Activated CD4-positive, alpha-beta T cell treated with anti-CD3 and anti-CD28 coated beads, Interleukin-2, amount 10 ng/mL, durations not matched to agents 24 days and 14 days (primary cell): ENCODE measurements at regions not wholly inside any gene's neighbourhood (a gene's known extent, or its start where the extent isn't known, plus 50 kb on each side); places are given as distances from the start of the nearest gene placed in this dataset.

Experiments used
- DNase-seq: peaks from one replicate; pipeline ENCODE4 v3.0.0; 2022
- H3K27ac Mint-ChIP-seq: one replicate; pipeline ENCODE4 v1.8.0; 2022; ENCODE audit warnings: mild to moderate bottlenecking, mixed read lengths
- H3K27me3 Mint-ChIP-seq: one replicate; pipeline ENCODE4 v1.8.0; 2022; ENCODE audit warnings: mixed read lengths
- H3K36me3 Mint-ChIP-seq: one replicate; pipeline ENCODE4 v1.8.0; 2022; ENCODE audit warnings: low read depth, mild to moderate bottlenecking, mixed read lengths
- H3K4me1 Mint-ChIP-seq: one replicate; pipeline ENCODE4 v1.8.0; 2021; ENCODE audit warnings: mixed read lengths
- H3K4me3 Mint-ChIP-seq: one replicate; pipeline ENCODE4 v1.8.0; 2022; ENCODE audit warnings: mild to moderate bottlenecking, moderate library complexity, mixed read lengths
- H3K9me3 Mint-ChIP-seq: one replicate; pipeline ENCODE4 v1.8.0; 2021; ENCODE audit warnings: mixed read lengths
- intact Hi-C: fragments of 100-400 bp; cut with micrococcal nuclease; formaldehyde crosslinking; loops from one replicate; pipeline ENCODE4 v1.15.1; 2023

DNA sequence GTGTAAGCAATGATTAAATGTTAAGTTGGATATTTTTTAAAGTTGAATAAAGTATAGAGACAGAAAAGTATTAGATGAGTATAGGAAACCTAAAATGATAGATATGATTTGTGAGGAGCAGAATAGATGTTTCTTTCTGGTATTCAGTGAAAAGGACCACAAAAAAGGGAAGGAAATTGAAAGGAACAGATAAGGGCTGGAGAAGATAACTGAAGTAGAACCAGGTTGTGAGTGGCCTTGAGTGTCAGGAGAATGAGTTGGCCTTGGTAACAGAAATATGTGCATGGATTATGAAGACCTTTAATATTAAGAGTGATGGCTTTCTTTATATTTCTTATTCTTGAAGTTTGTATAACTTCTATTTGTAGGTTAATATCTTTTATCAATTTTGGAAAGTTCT, 543.5 kb downstream of the METTL4 start:
- DNase-seq = no peak
- no peak overlapping the region for H3K4me3 Mint-ChIP-seq
- no peaks in the 10 kb centered on the region for H3K36me3 Mint-ChIP-seq
- no peaks in the 10 kb centered on the region for H3K9me3 Mint-ChIP-seq
- H3K27ac Mint-ChIP-seq = no peak overlapping the region
- no peaks in the 10 kb centered on the region for H3K4me1 Mint-ChIP-seq
- no peaks in the 10 kb centered on the region for H3K27me3 Mint-ChIP-seq
- intact Hi-C loops = no loop called here

DNA sequence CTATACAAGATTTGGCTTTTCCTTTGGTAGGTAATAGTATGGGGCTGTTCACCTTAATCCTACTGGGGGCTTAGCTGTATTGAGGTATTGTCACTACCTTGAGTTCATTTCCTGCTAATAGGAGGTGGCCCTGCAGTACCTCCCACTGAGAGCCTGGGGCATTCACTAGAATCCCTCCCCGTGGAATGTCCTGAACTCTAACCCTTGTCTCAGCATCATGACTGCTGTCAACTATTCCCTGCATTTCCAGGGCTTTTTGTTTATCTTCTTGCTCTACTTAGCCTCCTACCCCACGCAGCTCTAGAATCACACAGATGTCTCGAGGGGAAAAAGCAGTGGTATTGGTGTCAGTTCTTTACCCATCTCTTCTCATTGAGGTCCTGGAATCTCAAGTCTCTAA, 542.3 kb downstream of the METTL4 start:
- Mint-ChIP-seq H3K9me3 (no peaks in the 10 kb centered on the region), H3K36me3 (no peaks in the 10 kb centered on the region), H3K4me1 (no peaks in the 10 kb centered on the region), H3K27ac (no peak overlapping the region), H3K27me3 (no peaks in the 10 kb centered on the region), H3K4me3 (no peak overlapping the region)
- DNase-seq = no peak
- intact Hi-C loops = no loop called here

DNA sequence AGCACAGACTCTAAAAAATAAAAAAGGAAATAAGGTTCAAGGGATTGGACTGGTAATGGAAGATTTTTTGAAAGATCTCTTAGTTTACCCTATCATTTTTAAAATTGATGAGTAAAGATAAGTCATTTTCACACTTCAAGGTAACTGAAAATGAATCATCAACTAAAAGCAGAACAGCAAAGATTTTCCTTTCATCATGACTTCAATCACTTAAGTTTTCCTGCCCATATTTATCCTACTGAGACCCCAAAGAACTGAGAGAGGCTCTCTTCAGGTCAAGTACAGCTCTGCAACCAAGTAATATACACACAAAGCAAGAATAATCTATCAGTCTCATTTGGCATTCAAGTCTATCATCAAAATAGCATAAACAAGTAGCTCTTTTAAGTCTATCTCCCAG, 540.7 kb downstream of the METTL4 start:
- H3K27me3 Mint-ChIP-seq = no peaks in the 10 kb centered on the region
- H3K4me3 Mint-ChIP-seq = no peak overlapping the region
- H3K36me3 Mint-ChIP-seq = no peaks in the 10 kb centered on the region
- no peaks in the 10 kb centered on the region for H3K4me1 Mint-ChIP-seq
- H3K27ac Mint-ChIP-seq = no peak overlapping the region
- intact Hi-C loops = no loop called here
- no peak for DNase-seq
- no peaks in the 10 kb centered on the region for H3K9me3 Mint-ChIP-seq

DNA sequence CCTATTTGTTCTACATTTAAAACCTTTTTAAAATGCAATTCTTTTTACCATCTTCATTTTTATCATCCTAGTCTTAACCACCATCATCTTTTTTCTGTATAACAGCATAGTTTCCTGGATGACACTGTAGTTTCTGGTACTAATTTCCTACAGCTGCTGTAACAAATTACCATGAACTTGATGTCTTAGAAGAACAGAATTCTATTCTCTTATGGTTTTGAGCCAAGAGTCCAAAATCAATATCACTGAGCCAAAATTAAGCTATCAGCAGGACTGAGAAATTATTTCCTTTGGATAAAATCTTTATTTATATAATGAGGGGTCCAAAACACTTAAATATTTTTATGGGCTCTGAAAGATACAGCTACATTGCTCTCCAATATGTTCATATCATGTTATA, 539.3 kb downstream of the METTL4 start:
- H3K36me3 Mint-ChIP-seq = no peaks in the 10 kb centered on the region
- no peak overlapping the region for H3K4me3 Mint-ChIP-seq
- no peaks in the 10 kb centered on the region for H3K27me3 Mint-ChIP-seq
- H3K4me1 Mint-ChIP-seq = no peaks in the 10 kb centered on the region
- intact Hi-C loops = no loop called here
- DNase-seq = no peak
- H3K27ac Mint-ChIP-seq = no peak overlapping the region
- H3K9me3 Mint-ChIP-seq = no peaks in the 10 kb centered on the region

DNA sequence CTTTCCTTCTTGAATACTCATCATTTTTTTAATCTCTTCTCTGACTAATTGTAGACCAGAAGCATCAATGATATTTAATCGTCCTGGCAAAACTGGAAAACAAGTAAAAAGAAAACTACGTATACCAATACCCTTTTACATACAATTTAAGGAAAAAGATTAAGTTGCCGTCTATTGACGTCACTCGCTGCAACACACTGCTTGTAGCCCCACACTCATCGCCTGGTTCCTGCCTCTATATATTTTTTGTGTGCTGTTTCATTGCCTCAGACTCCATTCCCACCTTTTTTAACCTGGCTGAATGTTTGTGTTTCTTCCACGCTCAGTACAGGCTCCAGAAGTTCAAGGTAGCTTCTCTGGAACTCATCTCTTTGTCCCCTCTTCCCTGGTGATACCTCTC, 536.2 kb downstream of the METTL4 start:
- no peak overlapping the region for H3K27ac Mint-ChIP-seq
- intact Hi-C loops = no loop called here
- no peak for DNase-seq
- H3K4me3 Mint-ChIP-seq = no peak overlapping the region
- no peaks in the 10 kb centered on the region for H3K9me3 Mint-ChIP-seq
- no peaks in the 10 kb centered on the region for H3K4me1 Mint-ChIP-seq
- no peaks in the 10 kb centered on the region for H3K36me3 Mint-ChIP-seq
- no peaks in the 10 kb centered on the region for H3K27me3 Mint-ChIP-seq

DNA sequence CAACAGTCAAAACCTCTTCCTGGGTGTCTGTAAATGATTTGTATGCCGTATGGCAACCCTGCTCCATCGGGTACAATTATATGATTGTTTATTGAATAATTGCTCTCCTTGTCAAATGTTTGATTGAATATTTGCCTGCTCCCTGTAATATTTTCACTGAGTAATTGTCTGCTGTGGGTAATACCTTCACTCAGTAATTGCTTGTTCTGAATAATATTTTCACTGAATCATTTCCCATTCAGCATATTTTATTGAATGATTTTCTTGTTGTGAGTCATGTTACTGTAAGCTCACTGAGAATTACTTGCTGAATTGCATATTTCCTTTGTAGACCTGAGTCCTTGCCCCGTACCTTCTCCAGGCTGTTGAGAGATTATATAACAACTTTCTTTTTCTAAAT, 535.2 kb downstream of the METTL4 start:
- DNase-seq = no peak
- intact Hi-C loops = no loop called here
- no peak overlapping the region for H3K4me3 Mint-ChIP-seq
- no peaks in the 10 kb centered on the region for H3K27me3 Mint-ChIP-seq
- no peaks in the 10 kb centered on the region for H3K4me1 Mint-ChIP-seq
- H3K27ac Mint-ChIP-seq = no peak overlapping the region
- no peaks in the 10 kb centered on the region for H3K36me3 Mint-ChIP-seq
- H3K9me3 Mint-ChIP-seq = no peaks in the 10 kb centered on the region

DNA sequence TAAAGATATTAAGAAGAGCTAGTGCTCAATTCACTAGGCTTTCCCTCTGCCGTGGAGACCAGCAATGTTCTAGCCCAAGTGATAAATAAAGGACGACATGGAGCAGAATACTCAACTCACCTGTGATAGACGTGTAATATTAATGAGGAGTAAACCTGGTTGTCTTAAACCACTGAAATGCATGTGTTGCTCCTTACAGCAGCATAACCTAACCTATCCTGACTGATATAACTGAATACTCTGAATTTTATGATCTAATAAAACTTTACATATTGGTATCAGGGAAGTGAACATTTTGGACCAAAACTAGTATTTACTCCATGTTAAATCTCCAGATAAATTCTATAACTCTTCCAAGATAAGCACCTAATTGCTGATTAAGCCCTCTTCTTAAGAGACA, 531.0 kb downstream of the METTL4 start:
- no peaks in the 10 kb centered on the region for H3K4me1 Mint-ChIP-seq
- no peaks in the 10 kb centered on the region for H3K9me3 Mint-ChIP-seq
- no peaks in the 10 kb centered on the region for H3K36me3 Mint-ChIP-seq
- H3K27me3 Mint-ChIP-seq = no peaks in the 10 kb centered on the region
- H3K27ac Mint-ChIP-seq = no peak overlapping the region
- intact Hi-C loops = no loop called here
- H3K4me3 Mint-ChIP-seq = no peak overlapping the region
- no peak for DNase-seq

DNA sequence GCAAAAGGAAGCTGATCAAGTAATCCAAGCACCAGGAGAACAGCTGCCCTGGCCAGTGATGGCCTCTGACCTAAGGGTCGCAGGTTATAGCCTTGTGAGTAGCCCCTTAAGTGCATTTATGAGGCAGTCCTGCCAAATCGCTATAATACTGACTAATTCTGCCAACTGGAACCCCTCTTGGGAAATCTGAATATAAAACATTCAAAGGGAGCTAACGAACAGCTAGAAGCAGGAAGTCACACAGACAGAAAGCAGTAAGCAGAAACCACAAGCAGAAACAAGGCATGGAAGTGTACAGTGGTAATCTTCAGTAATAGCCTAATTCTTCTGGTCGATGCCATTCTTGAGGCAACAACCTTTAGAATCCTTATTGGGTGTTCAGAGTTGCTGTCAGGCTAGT, 521.3 kb downstream of the METTL4 start:
- Mint-ChIP-seq H3K36me3 (no peaks in the 10 kb centered on the region), H3K4me3 (no peak overlapping the region), H3K4me1 (peaks cover 7% of the 10 kb centered on the region), H3K27ac (no peak overlapping the region), H3K27me3 (no peaks in the 10 kb centered on the region), H3K9me3 (no peaks in the 10 kb centered on the region)
- intact Hi-C loops = no loop called here
- no peak for DNase-seq

DNA sequence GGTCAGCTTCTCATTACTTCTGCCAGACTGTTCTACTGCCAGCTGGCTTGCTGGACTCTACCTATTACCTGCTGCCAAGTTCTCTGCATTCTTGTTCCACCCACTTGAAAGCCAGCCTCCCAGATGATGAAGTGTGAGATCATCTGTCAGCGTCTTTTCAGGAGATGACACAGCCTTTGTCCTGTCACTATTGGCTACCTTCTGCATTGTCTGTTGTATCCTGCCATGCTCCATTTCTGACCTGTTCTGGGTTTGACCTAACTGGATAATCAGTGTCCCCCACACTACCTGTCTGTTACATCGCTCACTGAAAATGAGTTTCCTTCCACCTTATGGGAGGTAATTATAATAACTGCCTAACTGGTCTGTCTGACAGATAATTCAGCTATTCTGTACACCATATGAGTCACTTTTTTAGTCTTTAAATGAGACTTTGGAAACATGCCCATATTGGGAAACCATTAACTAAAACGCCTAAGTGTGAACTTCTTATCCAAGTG, 520.6 kb downstream of the METTL4 start:
- Mint-ChIP-seq H3K27me3 (no peaks in the 10 kb centered on the region), H3K4me1 (peaks cover 7% of the 10 kb centered on the region), H3K9me3 (no peaks in the 10 kb centered on the region), H3K4me3 (no peak overlapping the region), H3K27ac (no peak overlapping the region), H3K36me3 (no peaks in the 10 kb centered on the region)
- intact Hi-C loops = no loop called here
- DNase-seq = no peak

DNA sequence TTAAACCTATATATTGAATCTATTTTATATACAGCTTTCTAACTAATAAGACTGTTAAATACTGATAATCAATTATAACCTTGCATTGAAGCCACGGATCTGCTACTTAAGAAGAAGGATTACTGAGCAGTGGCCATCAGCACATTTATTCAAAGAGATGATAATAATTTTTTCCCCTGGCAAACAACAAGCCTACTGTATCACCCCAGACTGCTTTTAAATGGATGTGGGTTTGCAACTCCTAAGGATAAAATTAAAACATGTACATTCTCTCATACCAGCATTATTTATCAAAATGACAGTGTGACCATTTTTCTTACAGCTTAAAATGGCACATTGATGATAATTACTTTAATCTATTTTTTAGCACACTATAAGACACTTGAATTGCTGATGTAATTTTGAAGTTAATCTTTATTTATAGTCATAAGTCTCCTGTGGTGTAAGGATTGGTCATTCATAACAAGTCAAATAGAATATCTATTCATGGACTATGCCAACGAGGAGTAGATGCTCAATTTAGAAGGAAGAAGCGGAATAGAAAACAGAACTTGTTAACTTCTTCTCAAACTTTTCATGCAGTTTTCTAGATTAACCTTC, 517.7 kb downstream of the METTL4 start:
- Mint-ChIP-seq H3K4me1 (peaks cover 7% of the 10 kb centered on the region), H3K4me3 (no peak overlapping the region), H3K9me3 (no peaks in the 10 kb centered on the region), H3K36me3 (no peaks in the 10 kb centered on the region), H3K27ac (no peak overlapping the region), H3K27me3 (no peaks in the 10 kb centered on the region)
- intact Hi-C loops = no loop called here
- DNase-seq = no peak

DNA sequence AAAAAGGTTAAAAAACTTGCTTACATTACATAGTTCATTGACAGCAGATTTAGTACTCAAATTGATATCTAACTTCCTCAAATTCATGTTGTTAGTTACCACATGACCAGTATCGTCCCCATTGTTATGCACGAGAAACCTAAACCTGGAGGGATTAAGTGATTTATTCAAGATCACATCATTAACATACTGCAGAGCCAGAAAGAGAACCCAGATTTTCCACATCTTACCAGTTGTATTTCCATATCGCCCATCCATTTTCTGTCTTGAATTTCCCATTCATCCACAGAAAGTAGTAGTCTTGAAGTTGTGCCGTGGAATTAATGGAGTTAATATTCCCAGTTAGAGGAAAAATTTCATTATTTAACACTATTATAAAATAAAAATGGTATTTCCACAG, 512.0 kb downstream of the METTL4 start:
- Mint-ChIP-seq H3K4me3 (no peak overlapping the region), H3K36me3 (no peaks in the 10 kb centered on the region), H3K27me3 (no peaks in the 10 kb centered on the region), H3K9me3 (no peaks in the 10 kb centered on the region), H3K27ac (no peak overlapping the region), H3K4me1 (no peaks in the 10 kb centered on the region)
- intact Hi-C loops = no loop called here
- DNase-seq = no peak

DNA sequence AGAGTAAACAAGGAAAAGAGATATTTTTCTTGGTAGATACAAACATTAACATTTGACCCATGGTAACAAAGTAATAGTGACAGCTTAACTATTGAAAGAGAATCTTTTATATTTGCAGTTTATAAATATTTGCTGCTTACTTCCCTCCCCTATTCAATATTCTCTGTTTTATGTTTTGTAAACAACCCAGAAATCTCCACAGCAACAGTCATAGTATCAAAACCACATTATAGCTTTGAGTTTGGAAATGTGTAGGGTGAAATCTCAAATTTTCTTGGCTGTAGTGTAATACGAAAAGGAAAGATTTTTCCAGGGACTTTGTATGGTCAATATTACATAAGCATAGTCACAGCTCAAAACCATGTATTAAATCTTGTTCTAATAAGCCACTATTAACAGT, 511.2 kb downstream of the METTL4 start:
- Mint-ChIP-seq H3K4me3 (no peak overlapping the region), H3K36me3 (no peaks in the 10 kb centered on the region), H3K4me1 (no peaks in the 10 kb centered on the region), H3K27ac (no peak overlapping the region), H3K9me3 (no peaks in the 10 kb centered on the region), H3K27me3 (no peaks in the 10 kb centered on the region)
- intact Hi-C loops = no loop called here
- no peak for DNase-seq

DNA sequence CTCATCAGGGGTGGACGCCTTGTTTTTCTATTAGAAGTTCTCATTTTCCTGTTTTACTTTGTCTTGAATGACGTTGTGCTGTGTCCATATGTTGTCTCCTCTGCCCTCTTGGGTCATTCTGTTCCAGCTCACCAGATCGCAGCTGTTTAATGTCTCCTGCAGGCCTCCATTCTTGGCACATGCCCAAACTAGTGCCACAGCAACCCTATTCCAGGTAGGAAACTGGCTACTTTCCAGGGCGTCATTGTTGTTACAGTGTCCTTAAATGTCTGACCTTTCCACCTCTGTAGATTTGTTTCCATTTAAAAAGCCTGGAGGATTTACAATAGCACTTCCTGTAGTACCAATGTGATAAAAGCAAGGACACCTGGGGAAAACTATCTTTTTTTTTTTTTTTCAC, 500.7 kb downstream of the METTL4 start:
- Mint-ChIP-seq H3K27ac (no peak overlapping the region), H3K27me3 (no peaks in the 10 kb centered on the region), H3K9me3 (no peaks in the 10 kb centered on the region), H3K4me3 (no peak overlapping the region), H3K36me3 (no peaks in the 10 kb centered on the region), H3K4me1 (no peaks in the 10 kb centered on the region)
- intact Hi-C loops = no loop called here
- no peak for DNase-seq

DNA sequence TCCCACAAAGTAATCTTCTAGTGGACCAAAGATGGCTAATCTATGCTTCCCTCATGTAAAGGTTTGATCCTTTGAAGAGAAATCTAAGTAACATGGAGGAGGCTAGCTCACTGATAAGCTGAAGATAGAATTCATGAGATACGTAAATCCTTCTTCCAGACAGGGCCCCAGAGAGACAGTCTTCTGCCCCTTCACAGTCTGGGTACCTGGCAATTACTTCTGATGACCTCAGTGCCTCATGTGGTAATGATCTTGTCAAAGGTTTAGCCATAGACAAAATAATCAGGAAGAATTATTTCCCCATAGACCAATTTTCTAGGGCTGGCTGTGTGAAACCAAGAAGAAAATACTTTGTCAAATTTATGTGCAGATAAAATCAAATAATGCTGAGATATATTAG, 495.8 kb downstream of the METTL4 start:
- DNase-seq = no peak
- no peaks in the 10 kb centered on the region for H3K36me3 Mint-ChIP-seq
- H3K4me1 Mint-ChIP-seq = no peaks in the 10 kb centered on the region
- H3K4me3 Mint-ChIP-seq = no peak overlapping the region
- intact Hi-C loops = no loop called here
- no peak overlapping the region for H3K27ac Mint-ChIP-seq
- no peaks in the 10 kb centered on the region for H3K9me3 Mint-ChIP-seq
- no peaks in the 10 kb centered on the region for H3K27me3 Mint-ChIP-seq

DNA sequence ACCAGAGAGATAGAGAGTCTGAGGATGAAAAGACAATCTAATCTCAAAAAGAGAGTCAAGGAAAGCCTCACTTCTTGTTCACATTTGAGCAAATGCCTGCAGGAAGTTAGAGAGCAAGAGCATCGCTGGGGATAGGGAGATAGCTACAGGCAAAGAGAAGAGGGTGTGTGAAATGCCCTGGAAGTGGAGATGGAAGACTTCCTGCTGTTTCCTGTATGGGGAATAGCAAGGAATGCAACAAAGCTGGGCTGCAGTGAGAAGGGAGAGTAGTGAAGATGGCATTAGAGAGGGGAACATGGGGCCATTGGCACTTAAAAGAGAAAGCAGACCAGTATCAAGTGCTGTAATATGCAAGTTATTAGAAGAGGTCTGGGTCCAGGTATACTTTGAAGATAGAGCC, 488.6 kb downstream of the METTL4 start:
- no peak for DNase-seq
- Mint-ChIP-seq H3K27me3 (no peaks in the 10 kb centered on the region), H3K9me3 (no peaks in the 10 kb centered on the region), H3K27ac (no peak overlapping the region), H3K4me3 (no peak overlapping the region), H3K4me1 (no peaks in the 10 kb centered on the region), H3K36me3 (no peaks in the 10 kb centered on the region)
- intact Hi-C loops = no loop called here
